NCI-H1092 (cell line): ENCODE measurements at regions not wholly inside any gene's neighbourhood (a gene's known extent, or its start where the extent isn't known, plus 50 kb on each side); places are given as distances from the start of the nearest gene placed in this dataset.

ENCODE experiments used
- DNase-seq: peaks from one replicate; lab custom pipeline; 2025; lab: John Stamatoyannopoulos, UW

GRCh38 chr22:49303781-49304461 is 523.8 kb downstream of the BRD1 start:
- no peak for DNase-seq

- no peak for DNase-seq
These were observed 524.5 kb downstream of the BRD1 start for GRCh38 chr22:49303061-49303735.

- DNase-seq, result no peak
These were observed 525.1 kb downstream of the BRD1 start for GRCh38 chr22:49302530-49302929.

GRCh38 chr22:49302150-49302460 is 525.6 kb downstream of the BRD1 start:
- DNase-seq, result no peak

GRCh38 chr22:49301398-49302149 is 526.1 kb downstream of the BRD1 start:
- no peak for DNase-seq

- no peak for DNase-seq
These were observed 526.7 kb downstream of the BRD1 start for GRCh38 chr22:49300951-49301397.

- DNase-seq, result no peak
These were observed 527.4 kb downstream of the BRD1 start for GRCh38 chr22:49300241-49300640.

GRCh38 chr22:49299821-49300231 is 527.8 kb downstream of the BRD1 start:
- DNase-seq, result no peak

- DNase-seq, result no peak
These were observed 528.6 kb downstream of the BRD1 start for GRCh38 chr22:49298834-49299750.

- DNase-seq, result no peak
These were observed 529.6 kb downstream of the BRD1 start for GRCh38 chr22:49297871-49298721.

GRCh38 chr22:49297286-49297870 is 530.3 kb downstream of the BRD1 start:
- DNase-seq, result no peak

- DNase-seq, result no peak
These were observed 531.1 kb downstream of the BRD1 start for GRCh38 chr22:49296561-49296960.

GRCh38 chr22:49295851-49296560 is 531.7 kb downstream of the BRD1 start:
- no peak for DNase-seq

- no peak for DNase-seq
These were observed 532.3 kb downstream of the BRD1 start for GRCh38 chr22:49295465-49295743.

GRCh38 chr22:49294656-49295464 is 532.8 kb downstream of the BRD1 start:
- DNase-seq, result no peak

GRCh38 chr22:49292909-49293308 is 534.8 kb downstream of the BRD1 start:
- DNase-seq, result no peak

GRCh38 chr22:49291781-49292180 is 535.9 kb downstream of the BRD1 start:
- no peak for DNase-seq

- no peak for DNase-seq
These were observed 536.5 kb downstream of the BRD1 start for GRCh38 chr22:49291169-49291568.

- no peak for DNase-seq
These were observed 537.0 kb downstream of the BRD1 start for GRCh38 chr22:49290711-49291110.
